ENCODE measurements at regions not wholly inside any gene's neighbourhood (a gene's known extent, or its start where the extent isn't known, plus 50 kb on each side); places are given as distances from the start of the nearest gene placed in this dataset.

- TF ChIP-seq POLR2AphosphoS5 (IDR thresholded peaks at IDR 0.05): no peak
- no peak for TF ChIP-seq RAD21 (conservative IDR thresholded peaks at IDR 0.05)
- TF ChIP-seq MXI1 (conservative IDR thresholded peaks at IDR 0.05; ENCODE audit: poor library complexity, severe bottlenecking): no peak
- no peak for TF ChIP-seq CTCF (IDR thresholded peaks at IDR 0.05; ENCODE audit: poor library complexity, severe bottlenecking)
- Histone ChIP-seq H3F3A (ENCODE audit: insufficient read depth, low read length, poor library complexity, severe bottlenecking) (no peaks in the 10 kb centered on the region), H4K20me1 (ENCODE audit: insufficient read depth) (no peaks in the 10 kb centered on the region), H3K4me2 (ENCODE audit: low read length) (no peak overlapping the region), H3K79me2 (replicated peaks; ENCODE audit: insufficient read depth, low read length) (no peaks in the 10 kb centered on the region), H3K27ac (ENCODE audit: low read length) (no peak overlapping the region), H3K9me3 (ENCODE audit: low read length) (no peaks in the 10 kb centered on the region), H3K4me3 (ENCODE audit: low read length) (no peak overlapping the region), H3K27me3 (ENCODE audit: insufficient read depth, low read depth, low read length) (no peaks in the 10 kb centered on the region), H3K9me2 (ENCODE audit: insufficient read depth, low read length) (no peaks in the 10 kb centered on the region), H2AFZ (ENCODE audit: low read depth, low read length) (no peak overlapping the region), H3K9ac (ENCODE audit: low read length) (no peak overlapping the region), H3K36me3 (ENCODE audit: insufficient read depth, low read length) (no peaks in the 10 kb centered on the region)
Measured at GRCh38 chr15:87715252-87715651, 541.3 kb downstream of the NTRK3 start.

- Histone ChIP-seq H3K36me3 (ENCODE audit: insufficient read depth, low read length) (no peaks in the 10 kb centered on the region), H3K9ac (ENCODE audit: low read length) (no peak overlapping the region), H3K27ac (ENCODE audit: low read length) (no peak overlapping the region), H2AFZ (ENCODE audit: low read depth, low read length) (no peak overlapping the region), H3K9me2 (ENCODE audit: insufficient read depth, low read length) (no peaks in the 10 kb centered on the region), H3K4me2 (ENCODE audit: low read length) (no peak overlapping the region), H3K9me3 (ENCODE audit: low read length) (no peaks in the 10 kb centered on the region), H3F3A (ENCODE audit: insufficient read depth, low read length, poor library complexity, severe bottlenecking) (no peaks in the 10 kb centered on the region), H3K27me3 (ENCODE audit: insufficient read depth, low read depth, low read length) (no peaks in the 10 kb centered on the region), H3K79me2 (replicated peaks; ENCODE audit: insufficient read depth, low read length) (no peaks in the 10 kb centered on the region), H3K4me3 (ENCODE audit: low read length) (no peak overlapping the region), H4K20me1 (ENCODE audit: insufficient read depth) (no peaks in the 10 kb centered on the region)
- no peak for TF ChIP-seq RAD21 (conservative IDR thresholded peaks at IDR 0.05)
- no peak for TF ChIP-seq POLR2AphosphoS5 (IDR thresholded peaks at IDR 0.05)
- TF ChIP-seq EZH2 (IDR thresholded peaks at IDR 0.05; ENCODE audit: borderline replicate concordance, insufficient read depth, low read length, poor library complexity, severe bottlenecking): no peak
- TF ChIP-seq REST (IDR thresholded peaks at IDR 0.05; ENCODE audit: borderline replicate concordance): no peak
- no peak for TF ChIP-seq TAF1 (IDR thresholded peaks at IDR 0.05; ENCODE audit: low read depth)
- TF ChIP-seq EP300 (conservative IDR thresholded peaks at IDR 0.05; ENCODE audit: poor library complexity, severe bottlenecking): no peak
- TF ChIP-seq MXI1 (conservative IDR thresholded peaks at IDR 0.05; ENCODE audit: poor library complexity, severe bottlenecking): no peak
- TF ChIP-seq CTCF (IDR thresholded peaks at IDR 0.05; ENCODE audit: poor library complexity, severe bottlenecking): no peak
- TF ChIP-seq SMC3 (conservative IDR thresholded peaks at IDR 0.05; ENCODE audit: poor library complexity): no peak
Measured at GRCh38 chr15:87713475-87713879, 543.1 kb downstream of the NTRK3 start.

Measured in neural cell (in vitro differentiated cells).